ENCODE measurements at regions not wholly inside any gene's neighbourhood (a gene's known extent, or its start where the extent isn't known, plus 50 kb on each side); places are given as distances from the start of the nearest gene placed in this dataset.

- TF ChIP-seq ZNF512 (CRISPR knock-in tag; IDR thresholded peaks at IDR 0.05) (no peak), ZNF3 (CRISPR knock-in tag; IDR thresholded peaks at IDR 0.05) (no peak), RNF219 (CRISPR knock-in tag; IDR thresholded peaks at IDR 0.05) (no peak), ZNF496 (CRISPR knock-in tag; IDR thresholded peaks at IDR 0.05; ENCODE audit: insufficient replicate concordance) (no peak), CEBPB (IDR thresholded peaks at IDR 0.05; ENCODE audit: borderline replicate concordance, low read depth, low read length) (no peak)
Observed at GRCh38 chr11:109856928-109857327, 236.3 kb upstream of the ZC3H12C start.

Measured in HepG2 (cell line).